ENCODE measurements at regions not wholly inside any gene's neighbourhood (a gene's known extent, or its start where the extent isn't known, plus 50 kb on each side); places are given as distances from the start of the nearest gene placed in this dataset.

- CTCF ChIA-PET, result no interaction called here
- peaks cover 9% of the 10 kb centered on the region for H3K36me3 Mint-ChIP-seq
- H3K4me1 Mint-ChIP-seq, result peaks cover 37 to 44% (median 39%) of the 10 kb centered on the region in 3 donors
- Histone ChIP-seq H3K4me3 (ENCODE audit: control insufficient read depth in 1 of 2, extremely low read depth in 1 of 2, low read length in 1 of 2) (no peak overlapping the region), H3K4me1 (ENCODE audit: control insufficient read depth in 1 of 2, extremely low read depth in 1 of 2, insufficient read depth in 2 of 2, low read length in 2 of 2) (peaks cover 14 to 29% of the 10 kb centered on the region in 2 experiments), H3K27ac (ENCODE audit: low read length) (no peak overlapping the region), H3K36me3 (ENCODE audit: control insufficient read depth in 2 of 2, extremely low read depth in 1 of 2, insufficient read depth in 1 of 2, low read length in 1 of 2) (no peaks in the 10 kb centered on the region), H3K27me3 (replicated peaks in 1 of 2; ENCODE audit: control insufficient read depth in 2 of 2, extremely low read depth in 1 of 2, insufficient read depth in 2 of 2, low read length in 1 of 2) (no peaks in the 10 kb centered on the region), H3K9me3 (no peaks in the 10 kb centered on the region)
- DNase-seq (no peak), ATAC-seq (replicated peaks in 1 of 4) (no peak)
- POLR2A ChIA-PET, result no interaction called here
- WGBS (ENCODE audit: insufficient coverage), result 93% methylated on average over 10 of the region's 19 CpGs
- peak overlapping the region; percentile 66 to 82 for H3K27ac Mint-ChIP-seq
- no peak overlapping the region for H3K4me3 Mint-ChIP-seq
- peaks cover 0 to 7% (median 4%) of the 10 kb centered on the region in 3 donors for H3K9me3 Mint-ChIP-seq
- no peaks in the 10 kb centered on the region for H3K27me3 Mint-ChIP-seq
Measured at GRCh38 chr12:31872831-31873604, 86.2 kb upstream of the RESF1 start.

- ATAC-seq (replicated peaks in 1 of 4) (no peak), DNase-seq (no peak)
- peaks cover 5 to 11% of the 10 kb centered on the region in 2 experiments for H3K4me1 ChIP-seq (ENCODE audit: control insufficient read depth in 1 of 2, extremely low read depth in 1 of 2, insufficient read depth in 2 of 2, low read length in 2 of 2)
- no peaks in the 10 kb centered on the region for H3K36me3 ChIP-seq (ENCODE audit: control insufficient read depth in 2 of 2, extremely low read depth in 1 of 2, insufficient read depth in 1 of 2, low read length in 1 of 2)
- H3K27ac ChIP-seq (ENCODE audit: low read length), result no peak overlapping the region
- H3K27ac Mint-ChIP-seq, result peak overlapping the region in 1 of 2 donors; percentile 28
- no peak overlapping the region for H3K4me3 ChIP-seq (ENCODE audit: control insufficient read depth in 1 of 2, extremely low read depth in 1 of 2, low read length in 1 of 2)
- H3K9me3 ChIP-seq, result no peaks in the 10 kb centered on the region
- H3K9me3 Mint-ChIP-seq, result peaks cover 0 to 7% (median 4%) of the 10 kb centered on the region in 3 donors
- ChIA-PET CTCF (no interaction called here), POLR2A (interaction anchor here in 1 of 2 donors (0.7 kb wide), 1 partner anchor 132 kb away, joined by 3 read pairs; no protein-coding TSS in a partner anchor)
- no peaks in the 10 kb centered on the region for H3K27me3 ChIP-seq (replicated peaks in 1 of 2; ENCODE audit: control insufficient read depth in 2 of 2, extremely low read depth in 1 of 2, insufficient read depth in 2 of 2, low read length in 1 of 2)
- no peak overlapping the region for H3K4me3 Mint-ChIP-seq
- H3K4me1 Mint-ChIP-seq, result peaks cover 12 to 31% (median 30%) of the 10 kb centered on the region in 3 donors
- H3K27me3 Mint-ChIP-seq, result no peaks in the 10 kb centered on the region
- 100% methylated on average over 1 of the region's 2 CpGs for WGBS (ENCODE audit: insufficient coverage)
- H3K36me3 Mint-ChIP-seq, result peaks cover 5% of the 10 kb centered on the region
Measured at GRCh38 chr12:31869972-31870371, 89.2 kb upstream of the RESF1 start.

DNA sequence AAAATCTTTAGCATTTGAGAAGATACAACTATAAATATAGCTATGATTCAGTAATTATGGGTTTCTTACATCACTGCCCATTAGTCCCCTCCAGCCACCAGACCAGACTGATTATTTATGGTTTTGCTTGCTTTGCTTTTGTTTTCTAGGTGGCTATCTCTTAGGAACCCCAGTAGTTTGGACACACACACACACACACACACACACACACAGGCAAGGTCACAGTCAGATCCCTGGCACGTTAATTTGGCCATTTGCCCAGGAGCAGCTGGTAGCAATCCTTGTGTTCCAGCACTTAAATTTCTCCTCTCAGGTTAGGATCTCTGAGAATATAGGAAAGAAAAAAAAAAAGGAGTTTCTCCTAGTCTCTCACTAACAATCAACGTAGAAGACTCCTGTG is 90.2 kb upstream of the RESF1 start:
- Histone ChIP-seq H3K4me3 (ENCODE audit: control insufficient read depth in 1 of 2, extremely low read depth in 1 of 2, low read length in 1 of 2) (no peak overlapping the region), H3K9me3 (no peaks in the 10 kb centered on the region), H3K4me1 (ENCODE audit: control insufficient read depth in 1 of 2, extremely low read depth in 1 of 2, insufficient read depth in 2 of 2, low read length in 2 of 2) (peaks cover 0 to 4% of the 10 kb centered on the region in 2 experiments), H3K27ac (ENCODE audit: low read length) (no peak overlapping the region), H3K36me3 (ENCODE audit: control insufficient read depth in 2 of 2, extremely low read depth in 1 of 2, insufficient read depth in 1 of 2, low read length in 1 of 2) (no peaks in the 10 kb centered on the region), H3K27me3 (replicated peaks in 1 of 2; ENCODE audit: control insufficient read depth in 2 of 2, extremely low read depth in 1 of 2, insufficient read depth in 2 of 2, low read length in 1 of 2) (no peaks in the 10 kb centered on the region)
- no CpG with 5 or more reads among the region's 2 CpGs for WGBS (ENCODE audit: insufficient coverage)
- Mint-ChIP-seq H3K4me3 (no peak overlapping the region), H3K36me3 (peaks cover 4% of the 10 kb centered on the region), H3K27me3 (no peaks in the 10 kb centered on the region), H3K27ac (no peak overlapping the region), H3K9me3 (peaks cover 0 to 7% (median 4%) of the 10 kb centered on the region in 3 donors), H3K4me1 (peaks cover 2 to 21% (median 20%) of the 10 kb centered on the region in 3 donors)
- CTCF ChIA-PET, result interaction anchor here in 1 of 2 donors (0.6 kb wide), 1 partner anchor 21 kb away, joined by 4 read pairs; no protein-coding TSS in a partner anchor
- DNase-seq, result no peak
- no peak for ATAC-seq (replicated peaks in 1 of 4)
- POLR2A ChIA-PET, result interaction anchor here (0.5 to 0.7 kb wide), 3 partner anchors 17 to 245 kb away, joined by 3 to 7 read pairs (median 5); no protein-coding TSS in a partner anchor

- Histone ChIP-seq H3K36me3 (ENCODE audit: control insufficient read depth in 2 of 2, extremely low read depth in 1 of 2, insufficient read depth in 1 of 2, low read length in 1 of 2) (no peaks in the 10 kb centered on the region), H3K4me1 (ENCODE audit: control insufficient read depth in 1 of 2, extremely low read depth in 1 of 2, insufficient read depth in 2 of 2, low read length in 2 of 2) (peaks cover 0 to 4% of the 10 kb centered on the region in 2 experiments), H3K4me3 (ENCODE audit: control insufficient read depth in 1 of 2, extremely low read depth in 1 of 2, low read length in 1 of 2) (no peak overlapping the region), H3K27me3 (replicated peaks in 1 of 2; ENCODE audit: control insufficient read depth in 2 of 2, extremely low read depth in 1 of 2, insufficient read depth in 2 of 2, low read length in 1 of 2) (no peaks in the 10 kb centered on the region), H3K27ac (ENCODE audit: low read length) (no peak overlapping the region), H3K9me3 (no peaks in the 10 kb centered on the region)
- DNase-seq (no peak), ATAC-seq (replicated peaks in 1 of 4) (no peak)
- Mint-ChIP-seq H3K4me3 (no peak overlapping the region), H3K27ac (peak overlapping the region; percentile 31 to 34), H3K4me1 (peaks cover 0 to 16% (median 16%) of the 10 kb centered on the region in 3 donors), H3K36me3 (peaks cover under 1% of the 10 kb centered on the region), H3K27me3 (no peaks in the 10 kb centered on the region), H3K9me3 (peaks cover 0 to 2% (median 0%) of the 10 kb centered on the region in 3 donors)
- ChIA-PET CTCF (interaction anchor here in 1 of 2 donors (0.7 kb wide), 1 partner anchor 83 kb away, joined by 4 read pairs; no protein-coding TSS in a partner anchor), POLR2A (no interaction called here)
Measured at GRCh38 chr12:31867292-31867691, 91.9 kb upstream of the RESF1 start.

DNA sequence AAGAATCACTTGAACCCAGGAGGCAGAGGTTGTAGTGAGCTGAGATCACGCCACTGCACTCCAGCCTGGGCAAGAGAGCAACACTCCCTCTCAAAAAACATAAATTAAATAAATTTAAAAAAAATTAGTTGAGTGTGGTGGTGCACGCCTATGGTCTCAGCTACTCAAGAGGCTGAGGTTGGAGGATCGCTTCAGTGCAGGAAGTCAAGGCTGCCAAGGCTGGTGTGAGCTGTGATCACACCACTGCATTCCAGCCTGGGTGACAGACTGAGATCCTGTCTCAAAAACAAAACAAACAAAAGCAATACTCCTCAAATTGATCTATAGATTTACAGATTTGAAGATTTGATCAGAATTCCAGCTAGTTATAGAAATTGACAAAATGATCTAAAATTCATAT is 92.7 kb upstream of the RESF1 start:
- ChIA-PET CTCF (no interaction called here), POLR2A (no interaction called here)
- no peaks in the 10 kb centered on the region for H3K9me3 Mint-ChIP-seq
- Histone ChIP-seq H3K9me3 (no peaks in the 10 kb centered on the region), H3K36me3 (ENCODE audit: control insufficient read depth in 2 of 2, extremely low read depth in 1 of 2, insufficient read depth in 1 of 2, low read length in 1 of 2) (no peaks in the 10 kb centered on the region), H3K4me3 (ENCODE audit: control insufficient read depth in 1 of 2, extremely low read depth in 1 of 2, low read length in 1 of 2) (no peak overlapping the region), H3K27me3 (replicated peaks in 1 of 2; ENCODE audit: control insufficient read depth in 2 of 2, extremely low read depth in 1 of 2, insufficient read depth in 2 of 2, low read length in 1 of 2) (no peaks in the 10 kb centered on the region), H3K4me1 (ENCODE audit: control insufficient read depth in 1 of 2, extremely low read depth in 1 of 2, insufficient read depth in 2 of 2, low read length in 2 of 2) (peaks cover 0 to 4% of the 10 kb centered on the region in 2 experiments), H3K27ac (ENCODE audit: low read length) (no peak overlapping the region)
- no peaks in the 10 kb centered on the region for H3K36me3 Mint-ChIP-seq
- H3K27ac Mint-ChIP-seq, result no peak overlapping the region
- DNase-seq (peak in 1 of 35 experiments; percentile 7), ATAC-seq (replicated peaks in 1 of 4) (no peak)
- WGBS (ENCODE audit: insufficient coverage), result no CpG with 5 or more reads among the region's 3 CpGs
- H3K4me1 Mint-ChIP-seq, result peaks cover 0 to 17% (median 15%) of the 10 kb centered on the region in 3 donors
- no peaks in the 10 kb centered on the region for H3K27me3 Mint-ChIP-seq
- H3K4me3 Mint-ChIP-seq, result no peak overlapping the region

- no peaks in the 10 kb centered on the region for H3K9me3 Mint-ChIP-seq
- no CpG with 5 or more reads among the region's 2 CpGs for WGBS (ENCODE audit: insufficient coverage)
- H3K4me1 Mint-ChIP-seq, result peaks cover 0 to 23% (median 22%) of the 10 kb centered on the region in 3 donors
- H3K27ac Mint-ChIP-seq, result no peak overlapping the region
- DNase-seq (no peak), ATAC-seq (replicated peaks in 1 of 4) (no peak)
- peaks cover 3% of the 10 kb centered on the region for H3K36me3 Mint-ChIP-seq
- ChIA-PET POLR2A (interaction anchor here in 1 of 2 donors (0.6 kb wide), 1 partner anchor 9 kb away, joined by 3 read pairs; no protein-coding TSS in a partner anchor), CTCF (no interaction called here)
- H3K4me1 ChIP-seq (ENCODE audit: control insufficient read depth in 1 of 2, extremely low read depth in 1 of 2, insufficient read depth in 2 of 2, low read length in 2 of 2), result peaks cover 0 to 4% of the 10 kb centered on the region in 2 experiments
- H3K27ac ChIP-seq (ENCODE audit: low read length), result no peak overlapping the region
- H3K4me3 Mint-ChIP-seq, result no peak overlapping the region
- no peaks in the 10 kb centered on the region for H3K9me3 ChIP-seq
- no peaks in the 10 kb centered on the region for H3K27me3 ChIP-seq (replicated peaks in 1 of 2; ENCODE audit: control insufficient read depth in 2 of 2, extremely low read depth in 1 of 2, insufficient read depth in 2 of 2, low read length in 1 of 2)
- H3K27me3 Mint-ChIP-seq, result no peaks in the 10 kb centered on the region
- H3K4me3 ChIP-seq (ENCODE audit: control insufficient read depth in 1 of 2, extremely low read depth in 1 of 2, low read length in 1 of 2), result no peak overlapping the region
- H3K36me3 ChIP-seq (ENCODE audit: control insufficient read depth in 2 of 2, extremely low read depth in 1 of 2, insufficient read depth in 1 of 2, low read length in 1 of 2), result no peaks in the 10 kb centered on the region
Measured at GRCh38 chr12:31865023-31865422, 94.2 kb upstream of the RESF1 start.

Data from T-cell (primary cell).